ENCODE measurements at regions not wholly inside any gene's neighbourhood (a gene's known extent, or its start where the extent isn't known, plus 50 kb on each side); places are given as distances from the start of the nearest gene placed in this dataset.

DNA sequence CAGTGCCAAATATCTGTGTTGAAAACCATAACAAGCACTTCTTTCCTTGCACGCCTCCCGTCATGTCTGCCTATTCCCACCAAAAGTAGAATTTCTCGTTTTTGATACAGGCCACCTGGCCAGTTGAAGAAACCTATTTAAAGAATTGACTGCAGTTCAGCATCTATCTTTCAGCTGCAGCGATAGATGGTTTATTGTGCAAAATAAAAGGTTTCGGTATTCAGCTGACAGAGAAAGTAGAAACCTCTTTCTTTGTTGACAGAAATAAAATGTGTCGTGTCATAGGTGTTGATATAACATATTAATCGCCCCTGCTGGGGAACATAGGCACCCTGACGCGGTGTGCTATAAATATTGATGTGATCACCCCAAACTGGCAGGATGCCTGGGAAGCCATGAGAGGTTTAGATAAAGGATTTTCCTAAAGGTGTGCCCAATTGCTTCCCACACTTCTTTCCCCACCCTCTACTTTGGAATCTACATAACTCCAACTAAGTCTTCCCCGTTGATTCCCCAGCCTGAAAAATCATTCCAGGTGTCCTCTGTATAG is 570.4 kb downstream of the CCDC85A start:
- TF ChIP-seq, protein P1, sequence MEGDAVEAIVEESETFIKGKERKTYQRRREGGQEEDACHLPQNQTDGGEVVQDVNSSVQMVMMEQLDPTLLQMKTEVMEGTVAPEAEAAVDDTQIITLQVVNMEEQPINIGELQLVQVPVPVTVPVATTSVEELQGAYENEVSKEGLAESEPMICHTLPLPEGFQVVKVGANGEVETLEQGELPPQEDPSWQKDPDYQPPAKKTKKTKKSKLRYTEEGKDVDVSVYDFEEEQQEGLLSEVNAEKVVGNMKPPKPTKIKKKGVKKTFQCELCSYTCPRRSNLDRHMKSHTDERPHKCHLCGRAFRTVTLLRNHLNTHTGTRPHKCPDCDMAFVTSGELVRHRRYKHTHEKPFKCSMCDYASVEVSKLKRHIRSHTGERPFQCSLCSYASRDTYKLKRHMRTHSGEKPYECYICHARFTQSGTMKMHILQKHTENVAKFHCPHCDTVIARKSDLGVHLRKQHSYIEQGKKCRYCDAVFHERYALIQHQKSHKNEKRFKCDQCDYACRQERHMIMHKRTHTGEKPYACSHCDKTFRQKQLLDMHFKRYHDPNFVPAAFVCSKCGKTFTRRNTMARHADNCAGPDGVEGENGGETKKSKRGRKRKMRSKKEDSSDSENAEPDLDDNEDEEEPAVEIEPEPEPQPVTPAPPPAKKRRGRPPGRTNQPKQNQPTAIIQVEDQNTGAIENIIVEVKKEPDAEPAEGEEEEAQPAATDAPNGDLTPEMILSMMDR (IDR thresholded peaks at IDR 0.05; ENCODE audit: low read depth, low read length): no peak
- H3K4me3 ChIP-seq (ENCODE audit: low read depth, low read length): no peak overlapping the region

DNA sequence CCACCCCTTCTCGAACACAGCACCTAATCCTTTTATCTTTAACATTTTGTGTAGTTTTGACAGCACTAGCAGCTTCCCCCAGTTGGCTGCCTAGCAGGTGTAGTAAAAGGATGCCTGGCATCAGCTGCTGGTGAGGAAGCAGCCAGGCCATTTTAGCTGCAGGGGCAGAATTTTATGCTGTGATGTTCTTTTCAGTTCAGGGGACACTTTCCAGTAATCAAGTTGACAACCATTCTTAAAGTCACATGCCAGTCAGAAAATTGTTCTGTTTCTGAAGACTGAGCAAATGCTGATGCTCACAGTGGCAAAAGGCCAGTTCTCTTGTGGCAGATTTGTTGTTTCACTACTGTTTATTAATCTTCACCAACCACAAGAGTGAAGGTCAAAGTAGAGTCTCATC is 570.8 kb downstream of the CCDC85A start:
- TF ChIP-seq, protein P1 (IDR thresholded peaks at IDR 0.05; ENCODE audit: low read depth, low read length): no peak
- H3K4me3 ChIP-seq (ENCODE audit: low read depth, low read length): no peak overlapping the region

DNA sequence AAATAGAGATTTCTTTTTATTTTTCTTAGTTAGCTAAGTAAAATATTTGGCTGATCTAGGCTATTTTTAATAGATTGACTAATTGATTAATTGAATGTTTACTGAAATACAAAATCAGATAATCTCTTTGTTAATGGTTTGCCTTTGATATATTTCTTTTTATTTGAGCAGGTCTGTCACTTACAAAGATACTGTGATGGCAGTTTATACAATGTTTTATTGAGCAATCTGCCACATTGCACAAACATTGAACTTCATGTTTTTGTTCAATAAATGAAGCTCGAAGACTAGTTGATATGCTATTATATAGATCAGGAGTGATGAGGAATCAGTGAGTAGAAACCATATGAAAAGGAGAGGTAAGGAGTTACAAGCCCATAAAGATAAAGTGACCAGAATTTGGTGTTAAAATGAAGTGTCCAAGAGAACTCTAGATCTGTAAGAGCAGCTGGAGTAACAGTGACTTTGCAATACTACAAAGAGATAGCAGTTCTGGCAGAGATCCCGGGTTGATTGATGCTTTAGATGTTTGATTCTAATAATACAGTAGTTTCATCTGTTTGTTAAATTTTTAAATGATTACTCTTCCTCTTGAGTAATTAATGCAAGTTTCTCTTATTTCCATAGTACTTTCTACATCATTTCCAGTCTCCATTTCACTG is 574.2 kb downstream of the CCDC85A start:
- no peak overlapping the region for H3K4me3 ChIP-seq (ENCODE audit: low read depth, low read length)
- TF ChIP-seq, protein P1 (IDR thresholded peaks at IDR 0.05; ENCODE audit: low read depth, low read length): no peak

DNA sequence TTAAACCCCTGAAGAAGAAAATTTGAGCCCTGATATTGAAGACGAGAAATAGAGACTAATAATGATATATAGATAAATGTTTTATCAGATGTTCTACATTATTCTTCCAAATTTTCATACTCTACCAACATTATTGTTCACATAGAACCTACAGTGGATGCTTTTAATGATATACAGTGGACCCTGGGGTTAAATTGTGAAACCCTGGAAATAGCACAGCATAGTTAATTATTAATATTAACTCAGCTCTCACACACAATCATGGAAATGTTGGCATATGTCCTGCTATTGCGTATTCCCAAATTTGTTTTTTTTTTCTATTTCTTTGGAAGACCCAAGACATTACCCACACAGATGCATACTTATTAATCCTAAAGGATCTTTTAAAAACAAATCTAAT is 579.9 kb downstream of the CCDC85A start:
- TF ChIP-seq, protein P1 (IDR thresholded peaks at IDR 0.05; ENCODE audit: low read depth, low read length): no peak
- no peak overlapping the region for H3K4me3 ChIP-seq (ENCODE audit: low read depth, low read length)

DNA sequence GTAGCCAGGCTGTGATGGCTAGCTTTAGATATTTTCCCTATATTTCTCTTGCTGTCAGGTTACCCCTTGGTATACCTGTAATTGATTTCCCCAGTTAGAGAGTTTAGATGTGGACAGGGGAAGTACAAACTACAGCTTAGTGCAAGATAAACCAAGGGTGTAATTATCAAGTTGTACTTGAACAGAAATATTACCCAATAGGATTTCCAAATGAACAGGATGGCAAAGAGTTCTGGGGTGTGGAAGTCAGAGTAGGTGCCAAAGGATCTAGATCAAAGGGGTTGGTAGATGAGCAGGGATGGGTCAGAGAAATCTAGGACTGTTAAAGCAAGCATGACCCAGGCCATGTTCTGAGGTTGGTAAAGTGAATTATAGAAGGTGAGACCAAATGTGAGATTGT is 585.2 kb downstream of the CCDC85A start:
- H3K4me3 ChIP-seq (ENCODE audit: low read depth, low read length): no peak overlapping the region
- TF ChIP-seq, protein P1 (IDR thresholded peaks at IDR 0.05; ENCODE audit: low read depth, low read length): no peak

DNA sequence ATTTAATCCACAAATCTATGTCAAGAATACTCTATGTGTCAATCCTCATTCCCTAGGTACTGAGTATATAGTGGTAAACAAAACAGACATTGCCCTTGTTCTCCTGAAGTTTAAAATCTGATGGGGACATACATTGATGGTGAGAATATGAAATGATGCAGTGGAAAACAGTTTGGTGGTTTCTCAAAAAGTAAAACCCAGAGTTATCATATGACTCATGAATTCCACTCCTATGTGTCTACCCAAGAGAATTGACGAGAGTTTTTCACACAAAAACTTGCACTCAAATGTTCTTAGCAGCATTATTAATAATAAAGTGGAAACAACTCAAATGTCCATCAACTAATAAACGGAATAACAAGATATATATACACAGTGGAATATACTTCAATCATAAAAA is 586.7 kb downstream of the CCDC85A start:
- TF ChIP-seq, protein P1 (IDR thresholded peaks at IDR 0.05; ENCODE audit: low read depth, low read length): no peak
- H3K4me3 ChIP-seq (ENCODE audit: low read depth, low read length): no peak overlapping the region

DNA sequence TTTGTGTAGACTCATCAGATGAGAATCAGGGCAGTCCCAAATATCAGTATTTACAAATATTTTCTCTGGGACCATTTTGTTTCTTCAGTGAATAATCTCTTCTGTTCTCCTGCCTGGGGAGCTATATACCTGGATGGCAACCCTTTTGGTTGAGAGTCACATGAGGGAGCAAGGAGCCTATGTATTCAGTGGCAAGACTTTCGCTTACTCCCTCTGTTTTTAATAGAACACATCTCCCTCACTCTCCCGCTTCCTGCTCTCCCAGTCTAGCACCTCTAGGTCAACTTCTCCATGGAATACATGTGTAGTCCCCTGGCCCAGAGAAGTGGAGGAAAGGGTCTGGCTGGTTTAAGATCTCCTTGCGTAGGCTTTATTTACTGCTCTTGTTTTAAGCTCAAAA is 600.3 kb downstream of the CCDC85A start:
- no peak overlapping the region for H3K4me3 ChIP-seq (ENCODE audit: low read depth, low read length)
- TF ChIP-seq, protein P1 (IDR thresholded peaks at IDR 0.05; ENCODE audit: low read depth, low read length): no peak
